ENCODE measurements at regions not wholly inside any gene's neighbourhood (a gene's known extent, or its start where the extent isn't known, plus 50 kb on each side); places are given as distances from the start of the nearest gene placed in this dataset.

GRCh38 chr5:128885649-128886255 is 79.5 kb upstream of the SLC27A6 start:
- DNase-seq (ENCODE audit: low read depth): no peak

DNA sequence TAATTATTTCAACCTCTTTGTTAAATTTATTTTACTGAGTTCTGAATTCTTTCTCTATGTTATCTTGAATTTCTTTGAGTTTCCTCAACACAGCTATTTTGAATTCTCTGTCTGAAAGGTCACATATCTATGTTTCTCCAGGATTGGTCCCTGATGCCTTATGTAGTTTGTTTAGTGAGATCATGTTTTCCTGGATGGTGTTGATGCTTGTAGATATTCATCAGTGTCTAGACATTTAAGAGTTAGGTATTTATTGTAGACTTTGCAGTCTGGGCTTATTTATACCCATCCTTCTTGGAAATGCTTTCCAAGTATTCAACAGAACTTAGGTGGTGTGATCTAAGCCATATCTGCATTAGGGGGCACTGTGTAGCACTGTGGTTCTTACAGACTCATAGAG is 70.2 kb upstream of the SLC27A6 start:
- DNase-seq (ENCODE audit: low read depth): no peak

- DNase-seq (ENCODE audit: low read depth): no peak
These were observed 68.6 kb upstream of the SLC27A6 start for GRCh38 chr5:128896675-128897074.

DNA sequence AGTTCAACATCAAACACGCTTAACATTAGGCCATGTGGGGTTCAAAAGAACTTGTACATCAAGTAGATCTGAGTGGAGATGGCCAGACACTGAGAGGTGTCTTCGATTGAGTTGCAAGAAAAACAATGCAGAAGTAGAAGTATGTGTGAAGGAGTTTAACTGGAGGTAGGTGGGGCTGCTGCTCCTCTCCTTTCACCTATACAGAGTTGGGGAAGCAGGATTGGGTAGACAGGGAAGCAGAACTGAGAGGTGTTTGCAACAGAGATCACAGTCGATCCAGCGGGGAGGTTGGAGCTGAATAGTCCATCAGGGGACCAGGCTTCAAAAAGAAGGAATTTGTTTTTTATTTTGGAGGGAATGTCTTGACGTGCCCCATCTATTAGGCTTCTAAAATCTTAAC is 61.7 kb upstream of the SLC27A6 start:
- DNase-seq (ENCODE audit: low read depth): no peak

GRCh38 chr5:128904805-128905567 is 60.3 kb upstream of the SLC27A6 start:
- no peak for DNase-seq (ENCODE audit: low read depth)

DNA sequence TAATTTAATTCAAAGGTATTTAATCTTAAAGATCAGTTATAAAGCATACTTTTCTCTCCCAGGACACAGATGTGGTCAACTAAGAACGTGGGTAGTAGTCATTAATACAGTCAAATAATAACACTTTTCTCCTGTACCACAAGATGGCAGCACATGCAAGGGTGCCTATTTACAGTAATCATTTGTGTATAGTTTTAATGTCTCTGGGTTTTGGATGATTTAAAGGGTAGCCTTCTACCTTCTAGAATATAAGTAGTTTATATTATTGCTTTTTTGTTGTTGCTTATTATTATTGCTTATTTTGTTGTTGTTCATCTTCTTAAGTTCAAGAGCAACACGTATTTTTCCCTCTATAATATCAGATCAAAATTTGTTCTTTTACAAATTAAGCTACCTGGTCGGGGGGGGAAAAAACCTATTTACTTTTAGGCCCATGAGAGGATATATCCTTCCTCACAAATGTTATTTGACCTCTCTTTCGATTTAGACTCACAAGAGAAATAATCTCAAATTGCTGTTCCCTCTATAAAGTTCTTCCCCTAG is 59.6 kb upstream of the SLC27A6 start:
- DNase-seq (ENCODE audit: low read depth): peak; percentile 59

GRCh38 chr5:128913551-128913950 is 51.7 kb upstream of the SLC27A6 start:
- DNase-seq (ENCODE audit: low read depth): no peak
